HepG2 (cell line): ENCODE measurements at regions not wholly inside any gene's neighbourhood (a gene's known extent, or its start where the extent isn't known, plus 50 kb on each side); places are given as distances from the start of the nearest gene placed in this dataset.

ENCODE experiments used
- ATAC-seq: fragments of 200-7000 bp; cut with Tn5 transposase; 3 replicates; pipeline ENCODE4 v1.9.1; 2020; ENCODE audit warnings: mild to moderate bottlenecking, moderate library complexity
- BruUV-seq: library from RNA; stranded (reverse); fragments of 400-500 nt; replicated peaks from 2 replicates; lab custom pipeline; 2021; lab: Mats Ljungman, UMichigan
- CTCF ChIA-PET: fragments of 300-600 bp; formaldehyde crosslinking; extraction: SDS; loops from one replicate; lab custom pipeline; 2021; ENCODE audit warnings: low total read pairs, inconsistent platforms, low intra/inter-chr PET ratio; lab: Yijun Ruan, JAX
- POLR2A ChIA-PET: fragments of 350-600 bp; sonication (Branson Sonifier 250); formaldehyde crosslinking; loops from one replicate; lab custom pipeline; 2020; ENCODE audit warnings: antibody characterized with exemption, inconsistent platforms; lab: Yijun Ruan, JAX
- DNase-seq: peaks from one replicate; pipeline ENCODE4 v3.0.0-alpha.2; 2015; ENCODE audit warnings: low spot score
- FAIRE-seq: peaks from 3 replicates; lab custom pipeline; 2011; peaks lifted over from hg19 to GRCh38; lab: Jason Lieb, UNC
- H2AFZ ChIP-seq: one replicate; pipeline ENCODE4 v1.6.1; 2011; ENCODE audit warnings: low read length, inconsistent platforms
- H3K27ac ChIP-seq: fragments of 300-600 bp; 3 replicates; pipeline ENCODE4 v1.8.0; 2011; ENCODE audit warnings: mixed run types, mild to moderate bottlenecking, mixed read lengths, low read length, inconsistent platforms; ENCODE audit not compliant: insufficient read depth; ENCODE audit errors: extremely low read length
- H3K27me3 ChIP-seq, 2 experiments: fragments of 200-600 bp in 1 of 2; 2 replicates in 1 of 2; 3 replicates in 1 of 2; pipeline versions ENCODE4 v1.6.0 to v1.8.0; 2011; ENCODE audit warnings: low read length in 2 of 2, mild to moderate bottlenecking in 2 of 2, moderate library complexity in 2 of 2, inconsistent platforms in 1 of 2; ENCODE audit not compliant: insufficient read depth in 2 of 2, control insufficient read depth in 1 of 2
- H3K36me3 ChIP-seq, 2 experiments: fragments of 200-600 bp in 1 of 2; replicated peaks in 1 of 2; 2 replicates in 1 of 2; 3 replicates in 1 of 2; pipeline versions ENCODE4 v1.5.1 to v1.8.0; 2011; ENCODE audit warnings: low read length in 2 of 2, inconsistent platforms in 1 of 2; ENCODE audit not compliant: insufficient read depth in 2 of 2, control insufficient read depth in 1 of 2
- H3K4me1 ChIP-seq: 2 replicates; pipeline ENCODE4 v1.5.1; 2012; ENCODE audit warnings: low read length, inconsistent platforms; ENCODE audit not compliant: insufficient read depth
- H3K4me2 ChIP-seq: 2 replicates; pipeline ENCODE4 v1.6.0; 2011; ENCODE audit warnings: low read depth, low read length, inconsistent platforms
- H3K4me3 ChIP-seq, 3 experiments: fragments of 200-600 bp in 1 of 3; sonication (generic), shearing (Covaris generic) in 1 of 3; replicated peaks in 1 of 3; 2 replicates each; pipeline ENCODE4 v1.5.1; 2011 to 2016; ENCODE audit warnings: low read length in 3 of 3, inconsistent platforms in 2 of 3, low read depth in 2 of 3, mild to moderate bottlenecking in 2 of 3, control low read depth in 1 of 3, mixed read lengths in 1 of 3; ENCODE audit not compliant: insufficient read depth in 1 of 3
- H3K79me2 ChIP-seq: one replicate; pipeline ENCODE4 v1.6.1; 2011; ENCODE audit warnings: low read length, inconsistent platforms; ENCODE audit not compliant: insufficient read depth
- H3K9ac ChIP-seq: 2 replicates; pipeline ENCODE4 v1.6.0; 2011; ENCODE audit warnings: mild to moderate bottlenecking, low read depth, low read length, inconsistent platforms; ENCODE audit not compliant: insufficient read depth
- H3K9me3 ChIP-seq: 2 replicates; pipeline ENCODE4 v1.5.1; 2012; ENCODE audit warnings: mild to moderate bottlenecking, low read length
- H4K20me1 ChIP-seq: 2 replicates; pipeline ENCODE4 v1.6.0; 2011; ENCODE audit warnings: inconsistent platforms, mild to moderate bottlenecking, low read length, moderate library complexity; ENCODE audit not compliant: insufficient read depth
- FOXC1 ChIP-seq: sonication (generic); formaldehyde crosslinking; IDR thresholded peaks from 2 replicates; pipeline ENCODE4 v1.8.0; 2022; ENCODE audit warnings: mild to moderate bottlenecking, missing genetic modification reagents, borderline replicate concordance
- GMEB2 ChIP-seq: IDR thresholded peaks from 2 replicates; pipeline ENCODE4 v1.6.1; 2016; ENCODE audit warnings: missing biosample characterization, missing genetic modification reagents, low read depth
- STAT6 ChIP-seq: sonication (generic); formaldehyde crosslinking; IDR thresholded peaks from 2 replicates; pipeline ENCODE4 v1.4.0; 2020; ENCODE audit warnings: missing genetic modification reagents, mild to moderate bottlenecking, borderline replicate concordance
- ZNF230 ChIP-seq: sonication (generic); formaldehyde crosslinking; IDR thresholded peaks from 2 replicates; pipeline ENCODE4 v1.4.0; 2020; ENCODE audit warnings: mild to moderate bottlenecking, missing genetic modification reagents
- ZNF607 ChIP-seq: sonication (generic); formaldehyde crosslinking; IDR thresholded peaks from 2 replicates; pipeline ENCODE4 v1.5.1; 2020; ENCODE audit warnings: missing genetic modification reagents, mild to moderate bottlenecking, borderline replicate concordance
- WGBS: methylation state at CpG from one replicate; pipeline ENCODE4 v1.1.6; 2017; ENCODE audit warnings: low lambda C conversion rate; 5-methylcytosine and 5-hydroxymethylcytosine counted together
- in situ Hi-C: cut with HindIII; loops from 2 replicates; pipeline ENCODE4 v1.10.0; 2017; ENCODE audit warnings: low pct_unique_long_range_greater_than_20kb; ENCODE audit not compliant: extremely low pct_ligation_motif_present
- intact Hi-C: fragments of 100-400 bp; cut with micrococcal nuclease; formaldehyde crosslinking; loops from one replicate; pipeline ENCODE4 v1.10.0; 2022; ENCODE audit not compliant: unreplicated experiment
- TF ChIP-seq, protein P1 (sequence below): sonication (generic); formaldehyde crosslinking; IDR thresholded peaks from 2 replicates; pipeline ENCODE4 v1.4.0; 2020; ENCODE audit warnings: missing genetic modification reagents
- TF ChIP-seq, protein P2 (sequence below), 2 experiments: IDR thresholded peaks; 2 replicates each; pipeline ENCODE4 v1.6.1; 2011 to 2012; ENCODE audit warnings: low read length in 2 of 2, borderline replicate concordance in 1 of 2, low read depth in 1 of 2, mild to moderate bottlenecking in 1 of 2, moderate library complexity in 1 of 2

DNA sequence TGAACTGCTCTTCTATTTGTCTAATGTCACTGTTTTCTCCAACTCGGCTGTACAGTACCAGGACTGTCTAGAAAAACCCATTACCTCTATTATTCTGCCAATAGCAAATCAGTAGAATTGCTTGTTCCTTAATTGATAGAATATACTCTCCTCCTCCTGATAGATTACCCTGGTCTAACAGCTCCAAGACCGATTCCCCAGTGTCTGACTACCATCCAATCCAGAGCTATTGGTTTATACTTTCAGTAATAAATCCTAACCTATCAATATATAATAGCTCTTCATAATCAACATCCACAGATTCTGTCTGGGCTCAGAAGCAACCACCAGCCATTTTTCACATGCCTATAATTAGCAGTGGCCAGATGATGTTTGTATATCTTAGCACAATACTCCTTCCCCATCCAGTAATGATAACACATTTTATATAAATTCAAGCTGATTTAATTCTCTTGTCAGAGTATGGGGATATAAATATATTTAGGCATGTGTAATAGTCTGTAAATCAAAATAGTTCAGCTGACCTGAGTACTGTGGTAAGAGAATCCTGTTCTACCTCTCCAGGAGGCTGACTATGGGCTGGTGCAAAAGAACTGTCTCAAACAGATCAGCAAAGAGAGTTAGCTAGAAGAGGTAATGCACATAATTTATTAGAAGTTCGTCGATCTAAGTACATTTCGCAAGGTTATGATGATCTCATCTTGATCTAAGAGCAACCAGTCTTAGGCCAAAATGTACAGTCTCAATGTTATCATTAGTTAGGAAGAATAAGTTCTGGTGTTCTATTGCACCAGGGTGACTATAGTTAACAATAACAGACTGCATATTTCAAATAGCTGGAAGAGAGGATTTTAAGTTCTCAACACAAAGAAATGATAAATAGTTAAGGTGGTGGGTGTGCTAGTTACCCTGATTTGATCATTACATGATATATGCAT lies 193.4 kb downstream of the SHOX2 start:
- no peaks in the 10 kb centered on the region for H3K36me3 ChIP-seq
- no peaks in the 10 kb centered on the region for H4K20me1 ChIP-seq
- DNase-seq (no peak), ATAC-seq (no peak), FAIRE-seq (no peak)
- in situ Hi-C loops = no loop called here
- no peaks in the 10 kb centered on the region for H3K27me3 ChIP-seq
- no TSS peak for BruUV-seq
- no peak overlapping the region for H2AFZ ChIP-seq
- H3K4me1 ChIP-seq = no peaks in the 10 kb centered on the region
- TF ChIP-seq ZNF230 (CRISPR knock-in tag) (no peak), STAT6 (CRISPR knock-in tag) (no peak), ZNF607 (CRISPR knock-in tag) (no peak), FOXC1 (CRISPR knock-in tag) (no peak), GMEB2 (CRISPR knock-in tag) (no peak)
- TF ChIP-seq, protein P1, sequence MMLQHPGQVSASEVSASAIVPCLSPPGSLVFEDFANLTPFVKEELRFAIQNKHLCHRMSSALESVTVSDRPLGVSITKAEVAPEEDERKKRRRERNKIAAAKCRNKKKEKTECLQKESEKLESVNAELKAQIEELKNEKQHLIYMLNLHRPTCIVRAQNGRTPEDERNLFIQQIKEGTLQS (CRISPR knock-in tag) = no peak
- TF ChIP-seq, protein P2, sequence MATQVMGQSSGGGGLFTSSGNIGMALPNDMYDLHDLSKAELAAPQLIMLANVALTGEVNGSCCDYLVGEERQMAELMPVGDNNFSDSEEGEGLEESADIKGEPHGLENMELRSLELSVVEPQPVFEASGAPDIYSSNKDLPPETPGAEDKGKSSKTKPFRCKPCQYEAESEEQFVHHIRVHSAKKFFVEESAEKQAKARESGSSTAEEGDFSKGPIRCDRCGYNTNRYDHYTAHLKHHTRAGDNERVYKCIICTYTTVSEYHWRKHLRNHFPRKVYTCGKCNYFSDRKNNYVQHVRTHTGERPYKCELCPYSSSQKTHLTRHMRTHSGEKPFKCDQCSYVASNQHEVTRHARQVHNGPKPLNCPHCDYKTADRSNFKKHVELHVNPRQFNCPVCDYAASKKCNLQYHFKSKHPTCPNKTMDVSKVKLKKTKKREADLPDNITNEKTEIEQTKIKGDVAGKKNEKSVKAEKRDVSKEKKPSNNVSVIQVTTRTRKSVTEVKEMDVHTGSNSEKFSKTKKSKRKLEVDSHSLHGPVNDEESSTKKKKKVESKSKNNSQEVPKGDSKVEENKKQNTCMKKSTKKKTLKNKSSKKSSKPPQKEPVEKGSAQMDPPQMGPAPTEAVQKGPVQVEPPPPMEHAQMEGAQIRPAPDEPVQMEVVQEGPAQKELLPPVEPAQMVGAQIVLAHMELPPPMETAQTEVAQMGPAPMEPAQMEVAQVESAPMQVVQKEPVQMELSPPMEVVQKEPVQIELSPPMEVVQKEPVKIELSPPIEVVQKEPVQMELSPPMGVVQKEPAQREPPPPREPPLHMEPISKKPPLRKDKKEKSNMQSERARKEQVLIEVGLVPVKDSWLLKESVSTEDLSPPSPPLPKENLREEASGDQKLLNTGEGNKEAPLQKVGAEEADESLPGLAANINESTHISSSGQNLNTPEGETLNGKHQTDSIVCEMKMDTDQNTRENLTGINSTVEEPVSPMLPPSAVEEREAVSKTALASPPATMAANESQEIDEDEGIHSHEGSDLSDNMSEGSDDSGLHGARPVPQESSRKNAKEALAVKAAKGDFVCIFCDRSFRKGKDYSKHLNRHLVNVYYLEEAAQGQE (IDR thresholded peaks at IDR 0.05; ENCODE audit: borderline replicate concordance in 1 of 2, low read depth in 1 of 2, low read length in 2 of 2) = no peak
- WGBS = 2% methylated on average over 5 of the region's 5 CpGs
- H3K4me2 ChIP-seq = no peak overlapping the region
- intact Hi-C loops = no loop called here
- ChIA-PET CTCF (no interaction called here), POLR2A (no interaction called here)
- H3K4me3 ChIP-seq = no peak overlapping the region
- H3K9ac ChIP-seq = no peak overlapping the region
- H3K27ac ChIP-seq = no peak overlapping the region
- H3K9me3 ChIP-seq = no peaks in the 10 kb centered on the region
- H3K79me2 ChIP-seq = no peaks in the 10 kb centered on the region
